Ishikawa (cell line): ENCODE measurements at regions not wholly inside any gene's neighbourhood (a gene's known extent, or its start where the extent isn't known, plus 50 kb on each side); places are given as distances from the start of the nearest gene placed in this dataset.

Source experiments
- CEBPB ChIP-seq: IDR thresholded peaks from 2 replicates; pipeline ENCODE4 v1.6.1; 2012
- CREB1 ChIP-seq: IDR thresholded peaks from 2 replicates; pipeline ENCODE4 v1.6.1; 2012; ENCODE audit warnings: low read depth
- EGR1 ChIP-seq: IDR thresholded peaks from 2 replicates; pipeline ENCODE4 v1.6.1; 2012
- EP300 ChIP-seq: IDR thresholded peaks from 2 replicates; pipeline ENCODE4 v1.6.1; 2012; ENCODE audit warnings: borderline replicate concordance
- FOXM1 ChIP-seq: IDR thresholded peaks from 2 replicates; pipeline ENCODE4 v1.6.1; 2012; ENCODE audit warnings: low read depth, borderline replicate concordance
- MAX ChIP-seq: IDR thresholded peaks from 2 replicates; pipeline ENCODE4 v1.6.1; 2012
- NFIC ChIP-seq: IDR thresholded peaks from 2 replicates; pipeline ENCODE4 v1.6.1; 2012
- RAD21 ChIP-seq: IDR thresholded peaks from 2 replicates; pipeline ENCODE4 v1.6.1; 2012; ENCODE audit warnings: low read depth
- TAF1 ChIP-seq: IDR thresholded peaks from 2 replicates; pipeline ENCODE4 v1.6.1; 2012; ENCODE audit warnings: low read depth, mild to moderate bottlenecking
- TCF12 ChIP-seq: IDR thresholded peaks from 2 replicates; pipeline ENCODE4 v1.6.1; 2012; ENCODE audit warnings: low read depth
- TEAD4 ChIP-seq: IDR thresholded peaks from 2 replicates; pipeline ENCODE4 v1.6.1; 2012
- YY1 ChIP-seq: IDR thresholded peaks from 2 replicates; pipeline ENCODE4 v1.6.1; 2012; ENCODE audit warnings: low read depth
- ZBTB7A ChIP-seq: IDR thresholded peaks from 2 replicates; pipeline ENCODE4 v1.6.1; 2012; ENCODE audit warnings: low read depth
- TF ChIP-seq, protein P1 (sequence below): IDR thresholded peaks from 2 replicates; pipeline ENCODE4 v1.6.1; 2012
- TF ChIP-seq, protein P2 (sequence below): IDR thresholded peaks from 2 replicates; pipeline ENCODE4 v1.6.1; 2012; ENCODE audit warnings: low read depth, mild to moderate bottlenecking

DNA sequence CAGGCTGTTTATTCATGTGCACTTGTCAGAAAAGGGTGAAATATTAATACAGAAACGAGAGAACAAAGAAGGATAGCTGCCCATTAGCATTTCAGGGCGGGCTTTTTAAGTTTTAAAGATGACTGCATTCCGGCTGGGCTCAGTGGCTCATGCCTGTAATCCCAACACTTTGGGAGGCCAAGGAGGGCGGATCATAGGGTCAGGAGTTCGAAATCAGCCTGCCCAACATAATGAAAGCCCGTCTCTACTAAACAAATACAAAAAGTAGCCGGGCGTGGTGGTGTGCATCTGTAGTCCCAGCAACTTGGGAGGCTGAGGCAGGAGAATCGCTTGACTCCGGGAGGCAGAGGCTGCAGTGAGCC lies 130.5 kb downstream of the HFE start:
- no peak for TF ChIP-seq TEAD4
- no peak for TF ChIP-seq EP300
- TF ChIP-seq, protein P1, sequence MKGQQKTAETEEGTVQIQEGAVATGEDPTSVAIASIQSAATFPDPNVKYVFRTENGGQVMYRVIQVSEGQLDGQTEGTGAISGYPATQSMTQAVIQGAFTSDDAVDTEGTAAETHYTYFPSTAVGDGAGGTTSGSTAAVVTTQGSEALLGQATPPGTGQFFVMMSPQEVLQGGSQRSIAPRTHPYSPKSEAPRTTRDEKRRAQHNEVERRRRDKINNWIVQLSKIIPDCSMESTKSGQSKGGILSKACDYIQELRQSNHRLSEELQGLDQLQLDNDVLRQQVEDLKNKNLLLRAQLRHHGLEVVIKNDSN: no peak
- no peak for TF ChIP-seq TAF1
- TF ChIP-seq TCF12: no peak
- no peak for TF ChIP-seq NFIC
- TF ChIP-seq RAD21: no peak
- no peak for TF ChIP-seq MAX
- TF ChIP-seq EGR1: no peak
- TF ChIP-seq YY1: no peak
- no peak for TF ChIP-seq CEBPB
- TF ChIP-seq, protein P2, sequence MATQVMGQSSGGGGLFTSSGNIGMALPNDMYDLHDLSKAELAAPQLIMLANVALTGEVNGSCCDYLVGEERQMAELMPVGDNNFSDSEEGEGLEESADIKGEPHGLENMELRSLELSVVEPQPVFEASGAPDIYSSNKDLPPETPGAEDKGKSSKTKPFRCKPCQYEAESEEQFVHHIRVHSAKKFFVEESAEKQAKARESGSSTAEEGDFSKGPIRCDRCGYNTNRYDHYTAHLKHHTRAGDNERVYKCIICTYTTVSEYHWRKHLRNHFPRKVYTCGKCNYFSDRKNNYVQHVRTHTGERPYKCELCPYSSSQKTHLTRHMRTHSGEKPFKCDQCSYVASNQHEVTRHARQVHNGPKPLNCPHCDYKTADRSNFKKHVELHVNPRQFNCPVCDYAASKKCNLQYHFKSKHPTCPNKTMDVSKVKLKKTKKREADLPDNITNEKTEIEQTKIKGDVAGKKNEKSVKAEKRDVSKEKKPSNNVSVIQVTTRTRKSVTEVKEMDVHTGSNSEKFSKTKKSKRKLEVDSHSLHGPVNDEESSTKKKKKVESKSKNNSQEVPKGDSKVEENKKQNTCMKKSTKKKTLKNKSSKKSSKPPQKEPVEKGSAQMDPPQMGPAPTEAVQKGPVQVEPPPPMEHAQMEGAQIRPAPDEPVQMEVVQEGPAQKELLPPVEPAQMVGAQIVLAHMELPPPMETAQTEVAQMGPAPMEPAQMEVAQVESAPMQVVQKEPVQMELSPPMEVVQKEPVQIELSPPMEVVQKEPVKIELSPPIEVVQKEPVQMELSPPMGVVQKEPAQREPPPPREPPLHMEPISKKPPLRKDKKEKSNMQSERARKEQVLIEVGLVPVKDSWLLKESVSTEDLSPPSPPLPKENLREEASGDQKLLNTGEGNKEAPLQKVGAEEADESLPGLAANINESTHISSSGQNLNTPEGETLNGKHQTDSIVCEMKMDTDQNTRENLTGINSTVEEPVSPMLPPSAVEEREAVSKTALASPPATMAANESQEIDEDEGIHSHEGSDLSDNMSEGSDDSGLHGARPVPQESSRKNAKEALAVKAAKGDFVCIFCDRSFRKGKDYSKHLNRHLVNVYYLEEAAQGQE: no peak

- TF ChIP-seq EP300 (no peak), TEAD4 (no peak), NFIC (no peak), ZBTB7A (no peak), YY1 (no peak), TAF1 (no peak), TCF12 (no peak), EGR1 (no peak), MAX (no peak), CEBPB (no peak)
- TF ChIP-seq, protein P2: no peak
- TF ChIP-seq, protein P1: no peak
These were observed 131.6 kb downstream of the HFE start for GRCh38 chr6:26218824-26219223.

GRCh38 chr6:26220145-26220970 lies 133.1 kb downstream of the HFE start:
- TF ChIP-seq, protein P2: no peak
- no peak for TF ChIP-seq TEAD4
- no peak for TF ChIP-seq ZBTB7A
- no peak for TF ChIP-seq NFIC
- no peak for TF ChIP-seq FOXM1

DNA sequence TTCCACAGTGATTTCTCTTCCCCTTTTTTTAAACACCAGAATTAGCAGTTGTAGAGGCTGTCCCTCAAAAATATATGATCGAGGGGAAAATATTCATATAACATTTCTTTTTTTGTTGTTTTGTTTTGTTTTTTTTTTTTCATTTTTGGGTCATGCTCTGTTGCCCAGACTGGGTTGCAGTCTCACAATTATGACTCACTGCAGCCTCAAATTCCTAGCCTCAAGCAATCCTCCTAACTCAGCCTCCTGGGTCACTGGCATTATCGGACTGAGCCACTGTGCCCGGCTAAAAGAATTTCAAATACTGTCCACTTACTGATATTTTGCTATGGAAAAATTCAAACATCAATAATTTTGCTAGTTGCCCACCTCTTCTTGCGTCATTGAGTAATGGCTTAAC lies 134.0 kb downstream of the HFE start:
- TF ChIP-seq TEAD4 (no peak), FOXM1 (no peak), YY1 (no peak), MAX (no peak), ZBTB7A (no peak), EGR1 (no peak), RAD21 (no peak), TAF1 (no peak), CEBPB (no peak), CREB1 (no peak), EP300 (no peak), NFIC (no peak), TCF12 (no peak)
- TF ChIP-seq, protein P1: no peak
- TF ChIP-seq, protein P2: no peak
